Keratinocyte (primary cell): ENCODE measurements at regions not wholly inside any gene's neighbourhood (a gene's known extent, or its start where the extent isn't known, plus 50 kb on each side); places are given as distances from the start of the nearest gene placed in this dataset.
"Not testable (repeated sequence)": the region's sequence is repeated elsewhere in the genome, so short reads cannot be mapped to it uniquely, and the experiment has no call there.

Experiments
- DNase-seq: peaks from one replicate; pipeline ENCODE4 v3.0.0-alpha.2; 2011; ENCODE audit warnings: low read depth, missing footprints, low spot score
- FAIRE-seq: peaks from 2 replicates; lab custom pipeline; 2011; peaks lifted over from hg19 to GRCh38; lab: Jason Lieb, UNC
- H2AFZ ChIP-seq: 2 replicates; pipeline ENCODE4 v1.6.0; 2012; ENCODE audit warnings: low read length, control low read depth, inconsistent platforms; ENCODE audit not compliant: control insufficient read depth
- H3K27ac ChIP-seq: 2 replicates; pipeline ENCODE4 v1.5.1; 2011; ENCODE audit warnings: low read length; ENCODE audit not compliant: control insufficient read depth, insufficient read depth
- H3K27me3 ChIP-seq: 3 replicates; pipeline ENCODE4 v1.6.0; 2011; ENCODE audit warnings: low read length; ENCODE audit not compliant: control insufficient read depth, insufficient read depth; ENCODE audit errors: extremely low read depth
- H3K36me3 ChIP-seq, 2 experiments: 2 replicates in 1 of 2; 3 replicates in 1 of 2; pipeline ENCODE4 v1.5.1; 2011; ENCODE audit warnings: low read length in 2 of 2, mild to moderate bottlenecking in 1 of 2; ENCODE audit not compliant: control insufficient read depth in 2 of 2, insufficient read depth in 2 of 2; ENCODE audit errors: extremely low read depth in 1 of 2
- H3K4me1 ChIP-seq: 3 replicates; pipeline ENCODE4 v1.5.1; 2011; ENCODE audit warnings: low read length; ENCODE audit not compliant: control insufficient read depth, insufficient read depth; ENCODE audit errors: extremely low read depth
- H3K4me2 ChIP-seq: 3 replicates; pipeline ENCODE4 v1.6.0; 2011; ENCODE audit warnings: low read depth, low read length; ENCODE audit not compliant: control insufficient read depth, insufficient read depth; ENCODE audit errors: extremely low read depth
- H3K4me3 ChIP-seq, 3 experiments: fragments of 200-600 bp in 1 of 3; sonication (generic) in 1 of 3; 2 replicates in 2 of 3; 3 replicates in 1 of 3; pipeline ENCODE4 v1.5.1; 2011 to 2016; ENCODE audit warnings: low read length in 3 of 3, mild to moderate bottlenecking in 3 of 3, control low read depth in 2 of 3, inconsistent platforms in 1 of 3, low read depth in 1 of 3, mixed read lengths in 1 of 3, mixed run types in 1 of 3, moderate library complexity in 1 of 3; ENCODE audit not compliant: control insufficient read depth in 2 of 3, insufficient read depth in 2 of 3; ENCODE audit errors: extremely low read depth in 1 of 3
- H3K79me2 ChIP-seq: 2 replicates; pipeline ENCODE4 v1.6.0; 2012; ENCODE audit warnings: low read length; ENCODE audit not compliant: control insufficient read depth, insufficient read depth
- H3K9ac ChIP-seq: 3 replicates; pipeline ENCODE4 v1.6.0; 2011; ENCODE audit warnings: low read length; ENCODE audit not compliant: control insufficient read depth, insufficient read depth; ENCODE audit errors: extremely low read depth
- H3K9me1 ChIP-seq: 3 replicates; pipeline ENCODE4 v1.6.0; 2011; ENCODE audit warnings: low read length; ENCODE audit not compliant: control insufficient read depth, insufficient read depth; ENCODE audit errors: extremely low read depth
- H3K9me3 ChIP-seq: 2 replicates; pipeline ENCODE4 v1.5.1; 2012; ENCODE audit warnings: low read depth, low read length; ENCODE audit not compliant: control insufficient read depth
- H4K20me1 ChIP-seq: 3 replicates; pipeline ENCODE4 v1.6.0; 2011; ENCODE audit warnings: low read length; ENCODE audit not compliant: control insufficient read depth, insufficient read depth; ENCODE audit errors: extremely low read depth
- EZH2 ChIP-seq: IDR thresholded peaks from one replicate; pipeline ENCODE4 v1.6.1; 2012; ENCODE audit warnings: inconsistent platforms, mild to moderate bottlenecking, low read length, moderate library complexity
- dilution Hi-C: fragments of 300-500 bp; cut with MboI; formaldehyde crosslinking; loops from one replicate; pipeline ENCODE4 v1.7.0; 2020; ENCODE audit warnings: low sequenced_read_pairs; ENCODE audit not compliant: extremely low pct_ligation_motif_present
- TF ChIP-seq, protein P1 (sequence below), 3 experiments: IDR thresholded peaks in 1 of 3; conservative IDR thresholded peaks in 1 of 3; optimal IDR thresholded peaks in 1 of 3; 2 replicates in 2 of 3; 3 replicates in 1 of 3; pipeline versions ENCODE3 to v1.5.1; 2011; ENCODE audit warnings: low read length in 3 of 3, mild to moderate bottlenecking in 3 of 3, moderate library complexity in 2 of 3, control low read depth in 1 of 3, inconsistent platforms in 1 of 3; ENCODE audit not compliant: insufficient read depth in 2 of 3; ENCODE audit errors: extremely low read depth in 1 of 3

DNA sequence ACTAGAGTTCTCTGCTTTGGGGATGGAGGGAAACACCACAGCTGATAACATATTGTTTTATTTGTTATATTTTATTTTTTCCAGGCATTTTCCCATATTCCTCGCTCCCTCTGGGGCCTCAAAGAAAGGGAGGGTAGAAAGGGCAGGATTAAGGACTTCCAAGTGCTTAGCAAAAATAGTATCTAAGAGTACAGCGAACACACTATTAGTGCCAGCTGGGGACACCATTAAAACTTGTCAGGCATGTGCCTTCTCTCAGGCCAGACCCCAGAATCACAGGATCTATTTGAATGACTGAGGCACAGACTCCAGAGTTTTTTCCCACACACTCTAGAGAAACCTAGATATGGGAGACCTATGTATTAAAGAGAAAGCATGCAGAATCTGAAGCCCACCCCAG is 451.0 kb upstream of the TRPC7 start:
- H4K20me1 ChIP-seq: no peaks in the 10 kb centered on the region
- H2AFZ ChIP-seq: no peak overlapping the region
- dilution Hi-C loops: no loop called here
- no peaks in the 10 kb centered on the region for H3K4me1 ChIP-seq
- no peak overlapping the region for H3K9ac ChIP-seq
- no peaks in the 10 kb centered on the region for H3K36me3 ChIP-seq
- no peaks in the 10 kb centered on the region for H3K9me1 ChIP-seq
- no peaks in the 10 kb centered on the region for H3K79me2 ChIP-seq
- DNase-seq: no peak
- H3K27me3 ChIP-seq: no peaks in the 10 kb centered on the region
- no peak overlapping the region for H3K4me2 ChIP-seq
- no peak overlapping the region for H3K4me3 ChIP-seq
- H3K9me3 ChIP-seq: no peaks in the 10 kb centered on the region
- TF ChIP-seq EZH2: no peak
- TF ChIP-seq, protein P1, sequence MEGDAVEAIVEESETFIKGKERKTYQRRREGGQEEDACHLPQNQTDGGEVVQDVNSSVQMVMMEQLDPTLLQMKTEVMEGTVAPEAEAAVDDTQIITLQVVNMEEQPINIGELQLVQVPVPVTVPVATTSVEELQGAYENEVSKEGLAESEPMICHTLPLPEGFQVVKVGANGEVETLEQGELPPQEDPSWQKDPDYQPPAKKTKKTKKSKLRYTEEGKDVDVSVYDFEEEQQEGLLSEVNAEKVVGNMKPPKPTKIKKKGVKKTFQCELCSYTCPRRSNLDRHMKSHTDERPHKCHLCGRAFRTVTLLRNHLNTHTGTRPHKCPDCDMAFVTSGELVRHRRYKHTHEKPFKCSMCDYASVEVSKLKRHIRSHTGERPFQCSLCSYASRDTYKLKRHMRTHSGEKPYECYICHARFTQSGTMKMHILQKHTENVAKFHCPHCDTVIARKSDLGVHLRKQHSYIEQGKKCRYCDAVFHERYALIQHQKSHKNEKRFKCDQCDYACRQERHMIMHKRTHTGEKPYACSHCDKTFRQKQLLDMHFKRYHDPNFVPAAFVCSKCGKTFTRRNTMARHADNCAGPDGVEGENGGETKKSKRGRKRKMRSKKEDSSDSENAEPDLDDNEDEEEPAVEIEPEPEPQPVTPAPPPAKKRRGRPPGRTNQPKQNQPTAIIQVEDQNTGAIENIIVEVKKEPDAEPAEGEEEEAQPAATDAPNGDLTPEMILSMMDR (optimal IDR thresholded peaks at IDR 0.05 in 1 of 3, IDR thresholded peaks at IDR 0.05 in 1 of 3, conservative IDR thresholded peaks at IDR 0.05 in 1 of 3; ENCODE audit: extremely low read depth in 1 of 3, insufficient read depth in 2 of 3, low read length in 3 of 3): no peak
- no peak for FAIRE-seq
- H3K27ac ChIP-seq: no peak overlapping the region

DNA sequence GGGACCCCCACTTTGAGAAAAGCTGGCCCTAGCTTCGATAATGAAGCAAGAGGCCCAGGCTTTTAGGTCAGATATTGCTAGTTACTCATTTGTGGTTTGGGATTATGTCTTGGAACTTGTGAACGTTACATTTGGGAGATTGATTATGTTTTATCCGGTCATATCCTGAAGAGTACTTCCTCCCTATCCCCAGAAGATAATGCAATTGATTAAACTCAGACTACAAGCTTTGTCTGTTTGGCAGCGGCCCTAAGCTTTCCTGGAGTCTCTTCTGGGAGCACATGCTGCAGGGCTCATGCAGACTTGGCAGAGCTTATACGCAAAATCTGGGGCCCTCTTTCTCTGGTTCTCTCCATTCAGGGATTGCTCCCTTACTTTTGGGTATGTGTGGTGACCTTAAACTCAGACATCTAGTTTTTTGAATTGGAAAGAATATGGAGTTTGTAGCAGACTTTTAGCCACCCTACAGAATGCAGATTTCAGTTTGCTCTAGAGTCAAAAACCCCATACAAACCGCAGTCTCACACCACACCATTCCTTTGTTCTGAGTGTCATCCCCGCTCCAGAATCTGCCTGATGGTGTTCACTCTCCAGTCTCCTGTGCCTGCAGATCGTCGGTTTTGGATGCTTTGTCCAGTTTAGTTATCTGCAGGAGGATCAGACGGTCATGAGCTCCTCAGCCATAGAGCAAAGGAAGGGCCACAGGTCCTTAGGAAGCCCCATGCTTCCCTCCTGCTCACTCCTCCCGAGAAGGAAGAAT is 449.5 kb upstream of the TRPC7 start:
- Histone ChIP-seq H3K79me2 (no peaks in the 10 kb centered on the region), H4K20me1 (no peaks in the 10 kb centered on the region), H3K4me3 (no peak overlapping the region), H3K4me1 (peaks cover 7% of the 10 kb centered on the region), H3K9ac (no peak overlapping the region), H3K4me2 (no peak overlapping the region), H3K27ac (no peak overlapping the region), H2AFZ (no peak overlapping the region), H3K9me3 (no peaks in the 10 kb centered on the region), H3K9me1 (no peaks in the 10 kb centered on the region), H3K36me3 (no peaks in the 10 kb centered on the region), H3K27me3 (no peaks in the 10 kb centered on the region)
- dilution Hi-C loops: no loop called here
- FAIRE-seq: no peak
- no peak for DNase-seq
- no peak for TF ChIP-seq EZH2
- TF ChIP-seq, protein P1 (optimal IDR thresholded peaks at IDR 0.05 in 1 of 3, IDR thresholded peaks at IDR 0.05 in 1 of 3, conservative IDR thresholded peaks at IDR 0.05 in 1 of 3; ENCODE audit: extremely low read depth in 1 of 3, insufficient read depth in 2 of 3, low read length in 3 of 3): no peak

DNA sequence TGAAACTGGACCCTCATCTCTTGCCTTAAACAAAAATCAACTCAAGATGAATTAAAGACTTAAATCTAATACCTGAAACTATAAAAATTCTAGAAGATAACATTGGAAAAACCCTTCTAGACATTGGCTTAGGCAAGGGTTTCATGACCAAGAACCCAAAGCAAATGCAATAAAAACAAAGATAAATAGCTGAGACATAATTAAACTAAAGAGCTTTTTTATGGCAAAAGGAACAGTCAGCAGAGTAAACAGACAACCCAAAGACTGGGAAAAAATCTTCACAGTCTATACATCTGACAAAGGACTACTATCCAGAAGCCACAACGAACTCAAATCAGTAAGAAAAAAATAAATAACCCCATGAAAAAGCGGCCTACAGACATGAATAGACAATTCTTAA is 446.9 kb upstream of the TRPC7 start:
- dilution Hi-C loops, H4K20me1 ChIP-seq, H3K4me3 ChIP-seq, H3K9ac ChIP-seq, H3K79me2 ChIP-seq, H3K9me1 ChIP-seq, H3K27ac ChIP-seq, H3K27me3 ChIP-seq, H3K4me2 ChIP-seq, DNase-seq, H2AFZ ChIP-seq, H3K9me3 ChIP-seq, H3K36me3 ChIP-seq, FAIRE-seq, H3K4me1 ChIP-seq: not testable (repeated sequence)
